ENCODE measurements at regions not wholly inside any gene's neighbourhood (a gene's known extent, or its start where the extent isn't known, plus 50 kb on each side); places are given as distances from the start of the nearest gene placed in this dataset.

DNA sequence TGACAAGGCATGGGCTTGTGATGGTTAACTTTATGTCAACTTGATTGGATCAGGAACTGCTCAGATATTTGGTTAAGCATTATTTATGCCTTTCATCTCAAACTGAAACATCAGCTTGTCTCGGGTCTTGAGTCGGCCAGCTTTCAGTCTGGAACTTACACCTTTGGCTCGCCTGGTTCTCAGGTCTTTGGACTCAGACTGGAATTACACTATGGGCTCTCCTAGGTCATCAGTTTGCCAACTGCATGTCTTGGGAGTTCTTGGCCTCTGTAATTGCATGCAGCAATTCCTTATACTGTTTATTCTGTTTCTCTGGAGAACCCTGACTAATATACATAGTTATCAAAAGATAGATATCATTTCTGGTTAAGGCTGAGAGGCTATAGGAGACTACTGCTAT lies 653.7 kb downstream of the ADGRL2 start:
- TF ChIP-seq, protein P1, sequence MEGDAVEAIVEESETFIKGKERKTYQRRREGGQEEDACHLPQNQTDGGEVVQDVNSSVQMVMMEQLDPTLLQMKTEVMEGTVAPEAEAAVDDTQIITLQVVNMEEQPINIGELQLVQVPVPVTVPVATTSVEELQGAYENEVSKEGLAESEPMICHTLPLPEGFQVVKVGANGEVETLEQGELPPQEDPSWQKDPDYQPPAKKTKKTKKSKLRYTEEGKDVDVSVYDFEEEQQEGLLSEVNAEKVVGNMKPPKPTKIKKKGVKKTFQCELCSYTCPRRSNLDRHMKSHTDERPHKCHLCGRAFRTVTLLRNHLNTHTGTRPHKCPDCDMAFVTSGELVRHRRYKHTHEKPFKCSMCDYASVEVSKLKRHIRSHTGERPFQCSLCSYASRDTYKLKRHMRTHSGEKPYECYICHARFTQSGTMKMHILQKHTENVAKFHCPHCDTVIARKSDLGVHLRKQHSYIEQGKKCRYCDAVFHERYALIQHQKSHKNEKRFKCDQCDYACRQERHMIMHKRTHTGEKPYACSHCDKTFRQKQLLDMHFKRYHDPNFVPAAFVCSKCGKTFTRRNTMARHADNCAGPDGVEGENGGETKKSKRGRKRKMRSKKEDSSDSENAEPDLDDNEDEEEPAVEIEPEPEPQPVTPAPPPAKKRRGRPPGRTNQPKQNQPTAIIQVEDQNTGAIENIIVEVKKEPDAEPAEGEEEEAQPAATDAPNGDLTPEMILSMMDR (IDR thresholded peaks at IDR 0.05; ENCODE audit: extremely low read depth, low read depth, low read length) = no peak
- H3K4me2 ChIP-seq (ENCODE audit: insufficient read depth, low read length) = no peak overlapping the region
- no peaks in the 10 kb centered on the region for H3K27me3 ChIP-seq (ENCODE audit: insufficient read depth, low read length)
- no peak overlapping the region for H3K27ac ChIP-seq (ENCODE audit: low read depth, low read length)
- H3K9me3 ChIP-seq (ENCODE audit: low read depth, low read length) = peaks cover 2% of the 10 kb centered on the region
- no peak for DNase-seq (ENCODE audit: insufficient read length, low spot score, missing footprints)
- H3K4me1 ChIP-seq (ENCODE audit: insufficient read depth, low read length) = no peaks in the 10 kb centered on the region
- H3K4me3 ChIP-seq (ENCODE audit: insufficient read depth, low read length) = no peak overlapping the region
- H3K79me2 ChIP-seq (ENCODE audit: insufficient read depth, low read length) = no peaks in the 10 kb centered on the region
- H3K36me3 ChIP-seq (ENCODE audit: insufficient read depth, low read length) = no peaks in the 10 kb centered on the region
- no peak overlapping the region for H2AFZ ChIP-seq (ENCODE audit: low read length)
- H4K20me1 ChIP-seq (ENCODE audit: insufficient read depth, low read length) = no peaks in the 10 kb centered on the region

DNA sequence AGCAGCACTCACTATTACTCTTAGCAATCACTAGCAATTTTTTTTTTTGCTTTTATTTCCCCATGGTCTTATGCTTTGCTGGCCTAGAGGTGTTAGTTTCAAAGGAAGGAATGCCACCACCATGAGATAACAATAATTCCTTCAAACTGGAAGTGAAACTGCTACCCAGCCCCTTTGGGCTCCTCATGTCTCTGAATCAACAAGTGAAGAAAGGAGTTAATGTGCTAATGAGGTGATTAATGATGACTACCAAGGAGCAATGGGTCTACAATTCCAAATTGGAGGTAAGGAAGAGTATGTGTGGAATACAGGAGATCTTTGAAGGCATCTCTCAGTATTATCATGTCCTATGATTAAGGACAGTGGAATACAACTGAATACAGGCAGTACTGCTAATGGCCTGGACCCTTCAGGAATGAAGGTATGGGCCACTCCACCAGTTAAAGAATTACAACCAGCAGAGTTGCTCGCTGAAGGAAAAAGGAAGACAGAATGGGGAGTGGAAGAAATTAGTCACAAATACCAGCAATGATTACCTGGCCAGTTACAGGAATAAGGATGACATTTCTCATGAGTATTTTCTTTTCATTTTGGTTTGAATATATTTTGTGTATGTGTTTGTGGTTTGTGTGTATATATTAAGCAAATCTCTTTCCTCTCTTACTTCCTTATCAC lies 652.9 kb downstream of the ADGRL2 start:
- Histone ChIP-seq H3K9me3 (ENCODE audit: low read depth, low read length) (peaks cover 2% of the 10 kb centered on the region), H4K20me1 (ENCODE audit: insufficient read depth, low read length) (no peaks in the 10 kb centered on the region), H3K4me1 (ENCODE audit: insufficient read depth, low read length) (no peaks in the 10 kb centered on the region), H3K4me3 (ENCODE audit: insufficient read depth, low read length) (no peak overlapping the region), H3K36me3 (ENCODE audit: insufficient read depth, low read length) (no peaks in the 10 kb centered on the region), H2AFZ (ENCODE audit: low read length) (no peak overlapping the region), H3K27ac (ENCODE audit: low read depth, low read length) (no peak overlapping the region), H3K27me3 (ENCODE audit: insufficient read depth, low read length) (no peaks in the 10 kb centered on the region), H3K79me2 (ENCODE audit: insufficient read depth, low read length) (no peaks in the 10 kb centered on the region), H3K4me2 (ENCODE audit: insufficient read depth, low read length) (no peak overlapping the region)
- TF ChIP-seq, protein P1 (IDR thresholded peaks at IDR 0.05; ENCODE audit: extremely low read depth, low read depth, low read length) = no peak
- no peak for DNase-seq (ENCODE audit: insufficient read length, low spot score, missing footprints)

DNA sequence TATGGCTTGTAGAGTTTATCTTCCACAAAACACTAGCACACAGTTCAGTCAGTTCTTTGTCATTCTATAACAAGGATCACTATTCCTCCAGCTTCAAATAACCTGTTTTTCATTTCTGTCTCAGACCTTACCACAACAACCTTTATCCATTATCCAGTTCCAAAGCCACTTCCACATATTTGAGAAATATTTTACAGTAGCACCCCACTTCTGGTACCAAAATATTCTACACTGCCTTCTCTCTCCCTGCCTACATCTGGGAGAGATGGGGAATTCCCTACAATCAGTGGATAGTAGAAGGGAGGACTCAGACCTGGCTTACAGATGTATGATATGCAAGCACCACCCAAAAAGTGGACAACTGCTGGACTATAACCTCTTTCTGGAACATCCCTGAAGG lies 651.4 kb downstream of the ADGRL2 start:
- no peak for DNase-seq (ENCODE audit: insufficient read length, low spot score, missing footprints)
- H2AFZ ChIP-seq (ENCODE audit: low read length) = no peak overlapping the region
- no peaks in the 10 kb centered on the region for H4K20me1 ChIP-seq (ENCODE audit: insufficient read depth, low read length)
- H3K9me3 ChIP-seq (ENCODE audit: low read depth, low read length) = peaks cover 2% of the 10 kb centered on the region
- H3K4me2 ChIP-seq (ENCODE audit: insufficient read depth, low read length) = no peak overlapping the region
- TF ChIP-seq, protein P1 (IDR thresholded peaks at IDR 0.05; ENCODE audit: extremely low read depth, low read depth, low read length) = no peak
- H3K4me1 ChIP-seq (ENCODE audit: insufficient read depth, low read length) = no peaks in the 10 kb centered on the region
- no peak overlapping the region for H3K27ac ChIP-seq (ENCODE audit: low read depth, low read length)
- H3K36me3 ChIP-seq (ENCODE audit: insufficient read depth, low read length) = no peaks in the 10 kb centered on the region
- H3K79me2 ChIP-seq (ENCODE audit: insufficient read depth, low read length) = no peaks in the 10 kb centered on the region
- no peaks in the 10 kb centered on the region for H3K27me3 ChIP-seq (ENCODE audit: insufficient read depth, low read length)
- no peak overlapping the region for H3K4me3 ChIP-seq (ENCODE audit: insufficient read depth, low read length)

DNA sequence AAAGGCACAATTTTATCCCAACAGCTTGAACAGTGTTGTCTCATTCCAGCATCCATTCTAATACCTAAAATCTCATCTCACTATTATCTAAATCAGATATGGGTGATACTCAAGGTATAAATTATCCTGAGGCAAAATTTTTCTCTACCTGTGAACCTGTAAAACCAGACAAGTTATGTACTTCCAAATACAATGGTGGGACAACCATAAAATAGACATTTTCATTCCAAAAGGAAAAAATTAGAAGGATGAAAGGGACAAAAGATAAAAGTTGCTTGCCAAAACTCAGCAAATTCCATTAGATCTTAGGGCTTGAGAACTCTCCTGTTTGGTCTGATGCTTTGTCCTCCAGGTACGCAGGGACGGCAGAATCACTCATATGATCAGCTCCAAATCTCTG lies 650.5 kb downstream of the ADGRL2 start:
- H3K27me3 ChIP-seq (ENCODE audit: insufficient read depth, low read length) = no peaks in the 10 kb centered on the region
- no peaks in the 10 kb centered on the region for H3K36me3 ChIP-seq (ENCODE audit: insufficient read depth, low read length)
- H3K79me2 ChIP-seq (ENCODE audit: insufficient read depth, low read length) = no peaks in the 10 kb centered on the region
- H2AFZ ChIP-seq (ENCODE audit: low read length) = no peak overlapping the region
- H3K4me1 ChIP-seq (ENCODE audit: insufficient read depth, low read length) = no peaks in the 10 kb centered on the region
- H3K9me3 ChIP-seq (ENCODE audit: low read depth, low read length) = peaks cover 2% of the 10 kb centered on the region
- TF ChIP-seq, protein P1 (IDR thresholded peaks at IDR 0.05; ENCODE audit: extremely low read depth, low read depth, low read length) = no peak
- no peak overlapping the region for H3K4me3 ChIP-seq (ENCODE audit: insufficient read depth, low read length)
- no peak overlapping the region for H3K27ac ChIP-seq (ENCODE audit: low read depth, low read length)
- DNase-seq (ENCODE audit: insufficient read length, low spot score, missing footprints) = no peak
- H3K4me2 ChIP-seq (ENCODE audit: insufficient read depth, low read length) = no peak overlapping the region
- H4K20me1 ChIP-seq (ENCODE audit: insufficient read depth, low read length) = no peaks in the 10 kb centered on the region
